ENCODE measurements at regions not wholly inside any gene's neighbourhood (a gene's known extent, or its start where the extent isn't known, plus 50 kb on each side); places are given as distances from the start of the nearest gene placed in this dataset.

GRCh38 chr13:30126903-30127428 is 180.4 kb downstream of the KATNAL1 start:
- Mint-ChIP-seq H3K4me3 (no peak overlapping the region), H3K4me1 (no peaks in the 10 kb centered on the region), H3K27me3 (ENCODE audit: low read depth) (no peaks in the 10 kb centered on the region), H3K27ac (no peak overlapping the region), H3K9me3 (peaks cover 6% of the 10 kb centered on the region; the same call in 1 of the 2 replicates), H3K36me3 (no peaks in the 10 kb centered on the region)
- ChIA-PET CTCF (interaction anchor here (1.7 to 2.3 kb wide), 2 partner anchors 12 to 15 kb away, joined by 6 to 14 read pairs; no protein-coding TSS in a partner anchor), POLR2A (no interaction called here)
- DNase-seq (ENCODE audit: low spot score) (no peak), ATAC-seq (no peak)
- no peak for TF ChIP-seq ZNF423 (CRISPR knock-in tag; IDR thresholded peaks at IDR 0.05)
- no peak for TF ChIP-seq NR3C1 (CRISPR knock-in tag; conservative IDR thresholded peaks at IDR 0.05; ENCODE audit: low read depth)
- no peak for TF ChIP-seq GRHL2 (CRISPR knock-in tag; IDR thresholded peaks at IDR 0.05; ENCODE audit: insufficient replicate concordance, severe bottlenecking)
- no peak for TF ChIP-seq ZBTB43 (CRISPR knock-in tag; IDR thresholded peaks at IDR 0.05)
- TF ChIP-seq E2F5 (CRISPR knock-in tag; IDR thresholded peaks at IDR 0.05): no peak
- TF ChIP-seq TEAD1 (CRISPR knock-in tag; IDR thresholded peaks at IDR 0.05): no peak
- TF ChIP-seq ZNF671 (CRISPR knock-in tag; IDR thresholded peaks at IDR 0.05): no peak
- TF ChIP-seq ATF2 (CRISPR knock-in tag; IDR thresholded peaks at IDR 0.05; ENCODE audit: borderline replicate concordance, low read depth): no peak
- no peak for TF ChIP-seq NFATC4 (CRISPR knock-in tag; IDR thresholded peaks at IDR 0.05)
- no peak for TF ChIP-seq CDX4 (CRISPR knock-in tag; IDR thresholded peaks at IDR 0.05; ENCODE audit: borderline replicate concordance)
- no peak for TF ChIP-seq CTCF (IDR thresholded peaks at IDR 0.05)
- no peak for TF ChIP-seq EMX1 (CRISPR knock-in tag; IDR thresholded peaks at IDR 0.05)
- TF ChIP-seq IRF1 (CRISPR knock-in tag; IDR thresholded peaks at IDR 0.05): no peak
- TF ChIP-seq KAT7 (CRISPR knock-in tag; IDR thresholded peaks at IDR 0.05; ENCODE audit: borderline replicate concordance): no peak
- TF ChIP-seq NR2C2 (CRISPR knock-in tag; IDR thresholded peaks at IDR 0.05): no peak
- no peak for TF ChIP-seq ZSCAN18 (CRISPR knock-in tag; IDR thresholded peaks at IDR 0.05)
- no peak for TF ChIP-seq ZNF416 (CRISPR knock-in tag; IDR thresholded peaks at IDR 0.05)
- no peak for TF ChIP-seq ZNF396 (CRISPR knock-in tag; IDR thresholded peaks at IDR 0.05; ENCODE audit: borderline replicate concordance)
